ENCODE measurements at regions not wholly inside any gene's neighbourhood (a gene's known extent, or its start where the extent isn't known, plus 50 kb on each side); places are given as distances from the start of the nearest gene placed in this dataset.

DNA sequence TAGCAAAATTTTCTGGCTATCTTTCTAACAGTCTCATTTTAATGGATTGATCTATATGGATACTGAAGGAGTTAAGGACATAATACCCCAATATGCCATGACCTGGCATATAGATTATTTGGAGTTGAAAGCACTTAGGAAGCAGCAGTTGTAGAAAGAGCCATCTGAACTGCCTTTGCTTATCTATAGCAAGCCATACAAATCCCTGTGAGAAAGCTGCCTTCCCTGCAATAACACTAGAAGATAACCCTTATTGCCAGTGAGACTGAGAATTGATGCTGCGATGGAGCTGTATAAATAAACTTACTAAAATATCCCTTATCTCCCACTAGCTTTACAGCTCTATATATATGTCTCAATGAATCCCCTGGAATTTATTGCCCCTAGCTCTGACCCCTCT, 346.3 kb downstream of the TECRL start:
- ATAC-seq: no peak
- H3K27me3 ChIP-seq (ENCODE audit: insufficient read depth): no peaks in the 10 kb centered on the region
- Mint-ChIP-seq H3K36me3 (ENCODE audit: low read depth) (no peaks in the 10 kb centered on the region), H3K27me3 (ENCODE audit: insufficient read depth, low read depth, poor library complexity) (no peaks in the 10 kb centered on the region), H3K4me1 (no peaks in the 10 kb centered on the region), H3K4me3 (no peak overlapping the region), H3K9me3 (no peaks in the 10 kb centered on the region), H3K27ac (no peak overlapping the region)
- no peak overlapping the region for H3K27ac ChIP-seq (ENCODE audit: low read depth)
- H3F3A ChIP-seq (replicated peaks; ENCODE audit: low read depth): no peaks in the 10 kb centered on the region
- H3K4me1 ChIP-seq (ENCODE audit: insufficient read depth): no peaks in the 10 kb centered on the region
- no peak overlapping the region for H3K4me3 ChIP-seq
- no peak overlapping the region for H2AFZ ChIP-seq
- no peaks in the 10 kb centered on the region for H3K36me3 ChIP-seq (ENCODE audit: insufficient read depth)
- TF ChIP-seq, protein P1, sequence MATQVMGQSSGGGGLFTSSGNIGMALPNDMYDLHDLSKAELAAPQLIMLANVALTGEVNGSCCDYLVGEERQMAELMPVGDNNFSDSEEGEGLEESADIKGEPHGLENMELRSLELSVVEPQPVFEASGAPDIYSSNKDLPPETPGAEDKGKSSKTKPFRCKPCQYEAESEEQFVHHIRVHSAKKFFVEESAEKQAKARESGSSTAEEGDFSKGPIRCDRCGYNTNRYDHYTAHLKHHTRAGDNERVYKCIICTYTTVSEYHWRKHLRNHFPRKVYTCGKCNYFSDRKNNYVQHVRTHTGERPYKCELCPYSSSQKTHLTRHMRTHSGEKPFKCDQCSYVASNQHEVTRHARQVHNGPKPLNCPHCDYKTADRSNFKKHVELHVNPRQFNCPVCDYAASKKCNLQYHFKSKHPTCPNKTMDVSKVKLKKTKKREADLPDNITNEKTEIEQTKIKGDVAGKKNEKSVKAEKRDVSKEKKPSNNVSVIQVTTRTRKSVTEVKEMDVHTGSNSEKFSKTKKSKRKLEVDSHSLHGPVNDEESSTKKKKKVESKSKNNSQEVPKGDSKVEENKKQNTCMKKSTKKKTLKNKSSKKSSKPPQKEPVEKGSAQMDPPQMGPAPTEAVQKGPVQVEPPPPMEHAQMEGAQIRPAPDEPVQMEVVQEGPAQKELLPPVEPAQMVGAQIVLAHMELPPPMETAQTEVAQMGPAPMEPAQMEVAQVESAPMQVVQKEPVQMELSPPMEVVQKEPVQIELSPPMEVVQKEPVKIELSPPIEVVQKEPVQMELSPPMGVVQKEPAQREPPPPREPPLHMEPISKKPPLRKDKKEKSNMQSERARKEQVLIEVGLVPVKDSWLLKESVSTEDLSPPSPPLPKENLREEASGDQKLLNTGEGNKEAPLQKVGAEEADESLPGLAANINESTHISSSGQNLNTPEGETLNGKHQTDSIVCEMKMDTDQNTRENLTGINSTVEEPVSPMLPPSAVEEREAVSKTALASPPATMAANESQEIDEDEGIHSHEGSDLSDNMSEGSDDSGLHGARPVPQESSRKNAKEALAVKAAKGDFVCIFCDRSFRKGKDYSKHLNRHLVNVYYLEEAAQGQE (IDR thresholded peaks at IDR 0.05; ENCODE audit: unreplicated experiment): no peak
- TF ChIP-seq JUNB (IDR thresholded peaks at IDR 0.05; ENCODE audit: unreplicated experiment) (no peak), CREB1 (CRISPR knock-in tag; IDR thresholded peaks at IDR 0.05; ENCODE audit: low read depth) (no peak), ZNF114 (CRISPR knock-in tag; IDR thresholded peaks at IDR 0.05) (no peak), ZNF331 (CRISPR knock-in tag; IDR thresholded peaks at IDR 0.05; ENCODE audit: low read depth) (no peak), STAT1 (IDR thresholded peaks at IDR 0.05; ENCODE audit: unreplicated experiment) (no peak), POLR2AphosphoS5 (IDR thresholded peaks at IDR 0.05; ENCODE audit: low read depth) (no peak), EZH2 (IDR thresholded peaks at IDR 0.05; ENCODE audit: low read depth, unreplicated experiment) (no peak), EZH2phosphoT487 (IDR thresholded peaks at IDR 0.05; ENCODE audit: unreplicated experiment) (no peak), NANOG (IDR thresholded peaks at IDR 0.05; ENCODE audit: borderline replicate concordance) (no peak)
- TF ChIP-seq, protein P2, sequence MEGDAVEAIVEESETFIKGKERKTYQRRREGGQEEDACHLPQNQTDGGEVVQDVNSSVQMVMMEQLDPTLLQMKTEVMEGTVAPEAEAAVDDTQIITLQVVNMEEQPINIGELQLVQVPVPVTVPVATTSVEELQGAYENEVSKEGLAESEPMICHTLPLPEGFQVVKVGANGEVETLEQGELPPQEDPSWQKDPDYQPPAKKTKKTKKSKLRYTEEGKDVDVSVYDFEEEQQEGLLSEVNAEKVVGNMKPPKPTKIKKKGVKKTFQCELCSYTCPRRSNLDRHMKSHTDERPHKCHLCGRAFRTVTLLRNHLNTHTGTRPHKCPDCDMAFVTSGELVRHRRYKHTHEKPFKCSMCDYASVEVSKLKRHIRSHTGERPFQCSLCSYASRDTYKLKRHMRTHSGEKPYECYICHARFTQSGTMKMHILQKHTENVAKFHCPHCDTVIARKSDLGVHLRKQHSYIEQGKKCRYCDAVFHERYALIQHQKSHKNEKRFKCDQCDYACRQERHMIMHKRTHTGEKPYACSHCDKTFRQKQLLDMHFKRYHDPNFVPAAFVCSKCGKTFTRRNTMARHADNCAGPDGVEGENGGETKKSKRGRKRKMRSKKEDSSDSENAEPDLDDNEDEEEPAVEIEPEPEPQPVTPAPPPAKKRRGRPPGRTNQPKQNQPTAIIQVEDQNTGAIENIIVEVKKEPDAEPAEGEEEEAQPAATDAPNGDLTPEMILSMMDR (conservative IDR thresholded peaks at IDR 0.05; ENCODE audit: low read depth in 2 of 2): no peak
- TF ChIP-seq, protein P3, sequence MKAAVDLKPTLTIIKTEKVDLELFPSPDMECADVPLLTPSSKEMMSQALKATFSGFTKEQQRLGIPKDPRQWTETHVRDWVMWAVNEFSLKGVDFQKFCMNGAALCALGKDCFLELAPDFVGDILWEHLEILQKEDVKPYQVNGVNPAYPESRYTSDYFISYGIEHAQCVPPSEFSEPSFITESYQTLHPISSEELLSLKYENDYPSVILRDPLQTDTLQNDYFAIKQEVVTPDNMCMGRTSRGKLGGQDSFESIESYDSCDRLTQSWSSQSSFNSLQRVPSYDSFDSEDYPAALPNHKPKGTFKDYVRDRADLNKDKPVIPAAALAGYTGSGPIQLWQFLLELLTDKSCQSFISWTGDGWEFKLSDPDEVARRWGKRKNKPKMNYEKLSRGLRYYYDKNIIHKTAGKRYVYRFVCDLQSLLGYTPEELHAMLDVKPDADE (IDR thresholded peaks at IDR 0.05): no peak
- TF ChIP-seq, protein P4, sequence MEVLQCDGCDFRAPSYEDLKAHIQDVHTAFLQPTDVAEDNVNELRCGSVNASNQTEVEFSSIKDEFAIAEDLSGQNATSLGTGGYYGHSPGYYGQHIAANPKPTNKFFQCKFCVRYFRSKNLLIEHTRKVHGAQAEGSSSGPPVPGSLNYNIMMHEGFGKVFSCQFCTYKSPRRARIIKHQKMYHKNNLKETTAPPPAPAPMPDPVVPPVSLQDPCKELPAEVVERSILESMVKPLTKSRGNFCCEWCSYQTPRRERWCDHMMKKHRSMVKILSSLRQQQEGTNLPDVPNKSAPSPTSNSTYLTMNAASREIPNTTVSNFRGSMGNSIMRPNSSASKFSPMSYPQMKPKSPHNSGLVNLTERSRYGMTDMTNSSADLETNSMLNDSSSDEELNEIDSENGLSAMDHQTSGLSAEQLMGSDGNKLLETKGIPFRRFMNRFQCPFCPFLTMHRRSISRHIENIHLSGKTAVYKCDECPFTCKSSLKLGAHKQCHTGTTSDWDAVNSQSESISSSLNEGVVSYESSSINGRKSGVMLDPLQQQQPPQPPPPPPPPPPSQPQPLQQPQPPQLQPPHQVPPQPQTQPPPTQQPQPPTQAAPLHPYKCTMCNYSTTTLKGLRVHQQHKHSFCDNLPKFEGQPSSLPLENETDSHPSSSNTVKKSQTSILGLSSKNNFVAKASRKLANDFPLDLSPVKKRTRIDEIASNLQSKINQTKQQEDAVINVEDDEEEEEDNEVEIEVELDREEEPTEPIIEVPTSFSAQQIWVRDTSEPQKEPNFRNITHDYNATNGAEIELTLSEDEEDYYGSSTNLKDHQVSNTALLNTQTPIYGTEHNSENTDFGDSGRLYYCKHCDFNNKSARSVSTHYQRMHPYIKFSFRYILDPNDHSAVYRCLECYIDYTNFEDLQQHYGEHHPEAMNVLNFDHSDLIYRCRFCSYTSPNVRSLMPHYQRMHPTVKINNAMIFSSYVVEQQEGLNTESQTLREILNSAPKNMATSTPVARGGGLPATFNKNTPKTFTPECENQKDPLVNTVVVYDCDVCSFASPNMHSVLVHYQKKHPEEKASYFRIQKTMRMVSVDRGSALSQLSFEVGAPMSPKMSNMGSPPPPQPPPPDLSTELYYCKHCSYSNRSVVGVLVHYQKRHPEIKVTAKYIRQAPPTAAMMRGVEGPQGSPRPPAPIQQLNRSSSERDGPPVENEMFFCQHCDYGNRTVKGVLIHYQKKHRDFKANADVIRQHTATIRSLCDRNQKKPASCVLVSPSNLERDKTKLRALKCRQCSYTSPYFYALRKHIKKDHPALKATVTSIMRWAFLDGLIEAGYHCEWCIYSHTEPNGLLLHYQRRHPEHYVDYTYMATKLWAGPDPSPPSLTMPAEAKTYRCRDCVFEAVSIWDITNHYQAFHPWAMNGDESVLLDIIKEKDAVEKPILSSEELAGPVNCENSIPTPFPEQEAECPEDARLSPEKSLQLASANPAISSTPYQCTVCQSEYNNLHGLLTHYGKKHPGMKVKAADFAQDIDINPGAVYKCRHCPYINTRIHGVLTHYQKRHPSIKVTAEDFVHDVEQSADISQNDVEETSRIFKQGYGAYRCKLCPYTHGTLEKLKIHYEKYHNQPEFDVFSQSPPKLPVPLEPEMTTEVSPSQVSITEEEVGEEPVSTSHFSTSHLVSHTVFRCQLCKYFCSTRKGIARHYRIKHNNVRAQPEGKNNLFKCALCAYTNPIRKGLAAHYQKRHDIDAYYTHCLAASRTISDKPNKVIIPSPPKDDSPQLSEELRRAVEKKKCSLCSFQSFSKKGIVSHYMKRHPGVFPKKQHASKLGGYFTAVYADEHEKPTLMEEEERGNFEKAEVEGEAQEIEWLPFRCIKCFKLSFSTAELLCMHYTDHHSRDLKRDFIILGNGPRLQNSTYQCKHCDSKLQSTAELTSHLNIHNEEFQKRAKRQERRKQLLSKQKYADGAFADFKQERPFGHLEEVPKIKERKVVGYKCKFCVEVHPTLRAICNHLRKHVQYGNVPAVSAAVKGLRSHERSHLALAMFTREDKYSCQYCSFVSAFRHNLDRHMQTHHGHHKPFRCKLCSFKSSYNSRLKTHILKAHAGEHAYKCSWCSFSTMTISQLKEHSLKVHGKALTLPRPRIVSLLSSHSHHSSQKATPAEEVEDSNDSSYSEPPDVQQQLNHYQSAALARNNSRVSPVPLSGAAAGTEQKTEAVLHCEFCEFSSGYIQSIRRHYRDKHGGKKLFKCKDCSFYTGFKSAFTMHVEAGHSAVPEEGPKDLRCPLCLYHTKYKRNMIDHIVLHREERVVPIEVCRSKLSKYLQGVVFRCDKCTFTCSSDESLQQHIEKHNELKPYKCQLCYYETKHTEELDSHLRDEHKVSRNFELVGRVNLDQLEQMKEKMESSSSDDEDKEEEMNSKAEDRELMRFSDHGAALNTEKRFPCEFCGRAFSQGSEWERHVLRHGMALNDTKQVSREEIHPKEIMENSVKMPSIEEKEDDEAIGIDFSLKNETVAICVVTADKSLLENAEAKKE (CRISPR knock-in tag; IDR thresholded peaks at IDR 0.05): no peak
- no peak for DNase-seq (ENCODE audit: low spot score)
- no peaks in the 10 kb centered on the region for H4K20me1 ChIP-seq (replicated peaks; ENCODE audit: insufficient read depth)
- no peaks in the 10 kb centered on the region for H3K79me2 ChIP-seq (replicated peaks; ENCODE audit: insufficient read depth)
- no peaks in the 10 kb centered on the region for H3K9me2 ChIP-seq (ENCODE audit: insufficient read depth)
- H3K4me2 ChIP-seq: no peak overlapping the region
